Ishikawa (cell line): ENCODE measurements at regions not wholly inside any gene's neighbourhood (a gene's known extent, or its start where the extent isn't known, plus 50 kb on each side); places are given as distances from the start of the nearest gene placed in this dataset.

Source experiments
- CEBPB ChIP-seq: IDR thresholded peaks from 2 replicates; pipeline ENCODE4 v1.6.1; 2012
- CREB1 ChIP-seq: IDR thresholded peaks from 2 replicates; pipeline ENCODE4 v1.6.1; 2012; ENCODE audit warnings: low read depth
- EGR1 ChIP-seq: IDR thresholded peaks from 2 replicates; pipeline ENCODE4 v1.6.1; 2012
- EP300 ChIP-seq: IDR thresholded peaks from 2 replicates; pipeline ENCODE4 v1.6.1; 2012; ENCODE audit warnings: borderline replicate concordance
- FOXM1 ChIP-seq: IDR thresholded peaks from 2 replicates; pipeline ENCODE4 v1.6.1; 2012; ENCODE audit warnings: low read depth, borderline replicate concordance
- MAX ChIP-seq: IDR thresholded peaks from 2 replicates; pipeline ENCODE4 v1.6.1; 2012
- NFIC ChIP-seq: IDR thresholded peaks from 2 replicates; pipeline ENCODE4 v1.6.1; 2012
- RAD21 ChIP-seq: IDR thresholded peaks from 2 replicates; pipeline ENCODE4 v1.6.1; 2012; ENCODE audit warnings: low read depth
- REST ChIP-seq: IDR thresholded peaks from 2 replicates; pipeline ENCODE4 v1.6.1; 2012; ENCODE audit warnings: low read depth, mild to moderate bottlenecking
- TAF1 ChIP-seq: IDR thresholded peaks from 2 replicates; pipeline ENCODE4 v1.6.1; 2012; ENCODE audit warnings: low read depth, mild to moderate bottlenecking
- TCF12 ChIP-seq: IDR thresholded peaks from 2 replicates; pipeline ENCODE4 v1.6.1; 2012; ENCODE audit warnings: low read depth
- TEAD4 ChIP-seq: IDR thresholded peaks from 2 replicates; pipeline ENCODE4 v1.6.1; 2012
- USF1 ChIP-seq: IDR thresholded peaks from 2 replicates; pipeline ENCODE4 v1.6.1; 2012
- YY1 ChIP-seq: IDR thresholded peaks from 2 replicates; pipeline ENCODE4 v1.6.1; 2012; ENCODE audit warnings: low read depth
- ZBTB7A ChIP-seq: IDR thresholded peaks from 2 replicates; pipeline ENCODE4 v1.6.1; 2012; ENCODE audit warnings: low read depth

GRCh38 chr2:210860276-210860675 lies 303.9 kb downstream of the CPS1 start:
- no peak for TF ChIP-seq FOXM1
- no peak for TF ChIP-seq EP300
- no peak for TF ChIP-seq TCF12
- no peak for TF ChIP-seq CREB1
- TF ChIP-seq TAF1 = no peak
- no peak for TF ChIP-seq REST
- no peak for TF ChIP-seq USF1
- TF ChIP-seq EGR1 = no peak
- no peak for TF ChIP-seq YY1

- no peak for TF ChIP-seq MAX
- no peak for TF ChIP-seq NFIC
- TF ChIP-seq FOXM1 = no peak
- TF ChIP-seq EGR1 = no peak
- TF ChIP-seq TCF12 = no peak
- no peak for TF ChIP-seq YY1
- TF ChIP-seq CREB1 = no peak
Observed at GRCh38 chr2:210861038-210861665, 304.8 kb downstream of the CPS1 start.

- TF ChIP-seq MAX (no peak), TAF1 (no peak), NFIC (peak; percentile 39; the same call in 1 of the 2 replicates)
Observed at GRCh38 chr2:210862283-210863065, 306.1 kb downstream of the CPS1 start.

GRCh38 chr2:210863283-210863682 lies 306.9 kb downstream of the CPS1 start:
- no peak for TF ChIP-seq NFIC
- TF ChIP-seq CEBPB = no peak
- TF ChIP-seq EGR1 = no peak
- no peak for TF ChIP-seq MAX
- TF ChIP-seq EP300 = no peak
- no peak for TF ChIP-seq YY1
- no peak for TF ChIP-seq TEAD4
- TF ChIP-seq REST = no peak
- TF ChIP-seq TCF12 = no peak
- TF ChIP-seq ZBTB7A = no peak
- no peak for TF ChIP-seq CREB1
- no peak for TF ChIP-seq RAD21
- TF ChIP-seq USF1 = no peak
- no peak for TF ChIP-seq TAF1
- TF ChIP-seq FOXM1 = no peak

GRCh38 chr2:210873631-210874030 lies 317.2 kb downstream of the CPS1 start:
- TF ChIP-seq TAF1 (no peak), CEBPB (no peak), FOXM1 (no peak)

- TF ChIP-seq RAD21 = no peak
- peak; percentile 38; the same call in 1 of the 2 replicates for TF ChIP-seq NFIC
Observed at GRCh38 chr2:210884227-210884626, 327.8 kb downstream of the CPS1 start.
